ENCODE measurements at regions not wholly inside any gene's neighbourhood (a gene's known extent, or its start where the extent isn't known, plus 50 kb on each side); places are given as distances from the start of the nearest gene placed in this dataset.

DNA sequence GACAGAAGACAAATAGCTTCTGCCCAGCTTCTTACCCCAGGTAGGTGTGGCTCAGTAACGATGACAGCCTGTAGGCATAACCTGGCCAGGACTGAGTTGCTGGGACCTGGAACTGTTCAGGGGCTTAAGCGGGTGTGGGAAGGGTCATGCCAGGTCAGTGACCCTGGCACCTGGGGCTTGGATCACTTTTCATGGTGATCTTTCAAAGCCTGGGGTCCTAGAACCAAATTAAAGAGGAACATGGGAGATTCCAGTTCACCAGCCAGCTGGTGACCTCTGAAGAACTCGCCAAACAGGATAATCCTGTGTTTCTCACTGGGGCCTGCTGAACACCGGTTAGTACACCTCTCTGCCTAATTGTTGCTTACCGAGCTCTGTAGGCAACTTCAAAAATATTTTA lies 102.6 kb upstream of the LMNTD1 start:
- H3K4me3 ChIP-seq = no peak overlapping the region
- Mint-ChIP-seq H3K4me1 (peaks cover 27% of the 10 kb centered on the region), H3K27ac (peak overlapping the region; percentile 82), H3K36me3 (no peaks in the 10 kb centered on the region), H3K9me3 (peaks cover 2% of the 10 kb centered on the region), H3K27me3 (ENCODE audit: insufficient read depth, low read depth) (peaks cover 6% of the 10 kb centered on the region), H3K4me3 (no peak overlapping the region)
- H2AFZ ChIP-seq (replicated peaks) = no peak overlapping the region
- no peaks in the 10 kb centered on the region for H4K20me1 ChIP-seq (ENCODE audit: low read depth)
- TF ChIP-seq EZH2phosphoT487 (IDR thresholded peaks at IDR 0.05) (no peak), EZH2 (IDR thresholded peaks at IDR 0.05) (no peak)
- TF ChIP-seq, protein P1, sequence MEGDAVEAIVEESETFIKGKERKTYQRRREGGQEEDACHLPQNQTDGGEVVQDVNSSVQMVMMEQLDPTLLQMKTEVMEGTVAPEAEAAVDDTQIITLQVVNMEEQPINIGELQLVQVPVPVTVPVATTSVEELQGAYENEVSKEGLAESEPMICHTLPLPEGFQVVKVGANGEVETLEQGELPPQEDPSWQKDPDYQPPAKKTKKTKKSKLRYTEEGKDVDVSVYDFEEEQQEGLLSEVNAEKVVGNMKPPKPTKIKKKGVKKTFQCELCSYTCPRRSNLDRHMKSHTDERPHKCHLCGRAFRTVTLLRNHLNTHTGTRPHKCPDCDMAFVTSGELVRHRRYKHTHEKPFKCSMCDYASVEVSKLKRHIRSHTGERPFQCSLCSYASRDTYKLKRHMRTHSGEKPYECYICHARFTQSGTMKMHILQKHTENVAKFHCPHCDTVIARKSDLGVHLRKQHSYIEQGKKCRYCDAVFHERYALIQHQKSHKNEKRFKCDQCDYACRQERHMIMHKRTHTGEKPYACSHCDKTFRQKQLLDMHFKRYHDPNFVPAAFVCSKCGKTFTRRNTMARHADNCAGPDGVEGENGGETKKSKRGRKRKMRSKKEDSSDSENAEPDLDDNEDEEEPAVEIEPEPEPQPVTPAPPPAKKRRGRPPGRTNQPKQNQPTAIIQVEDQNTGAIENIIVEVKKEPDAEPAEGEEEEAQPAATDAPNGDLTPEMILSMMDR (IDR thresholded peaks at IDR 0.05) = no peak
- H3K36me3 ChIP-seq = no peaks in the 10 kb centered on the region
- H3F3A ChIP-seq (ENCODE audit: low read depth) = no peaks in the 10 kb centered on the region
- no peaks in the 10 kb centered on the region for H3K27me3 ChIP-seq
- no peak overlapping the region for H3K27ac ChIP-seq
- H3K79me2 ChIP-seq (ENCODE audit: low read depth) = no peaks in the 10 kb centered on the region
- H3K4me1 ChIP-seq = peaks cover 15% of the 10 kb centered on the region
- no peak overlapping the region for H3K9ac ChIP-seq
- DNase-seq (ENCODE audit: low spot score) = no peak
- no peaks in the 10 kb centered on the region for H3K9me3 ChIP-seq (ENCODE audit: low read depth)
- H3K4me2 ChIP-seq = no peak overlapping the region

DNA sequence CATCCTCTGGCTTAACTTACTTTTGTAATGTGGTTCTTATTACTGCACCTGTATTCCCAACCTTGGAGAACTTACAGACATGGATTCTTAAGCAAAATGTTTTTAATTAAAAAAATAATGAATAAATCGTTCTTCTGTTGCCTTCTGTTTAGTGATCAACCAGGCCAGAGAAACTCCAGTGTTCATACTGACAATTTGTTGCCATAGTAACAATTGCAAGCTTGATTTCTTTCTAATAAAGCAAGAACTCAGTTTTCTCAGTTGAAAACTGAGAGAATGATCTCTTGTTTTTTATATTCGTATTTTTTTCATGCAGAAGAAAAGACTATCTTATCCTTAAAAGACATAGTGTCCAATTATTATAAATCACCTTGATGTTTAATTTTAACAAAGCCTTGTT lies 106.5 kb upstream of the LMNTD1 start:
- Histone ChIP-seq H3K36me3 (no peaks in the 10 kb centered on the region), H4K20me1 (ENCODE audit: low read depth) (no peaks in the 10 kb centered on the region)

DNA sequence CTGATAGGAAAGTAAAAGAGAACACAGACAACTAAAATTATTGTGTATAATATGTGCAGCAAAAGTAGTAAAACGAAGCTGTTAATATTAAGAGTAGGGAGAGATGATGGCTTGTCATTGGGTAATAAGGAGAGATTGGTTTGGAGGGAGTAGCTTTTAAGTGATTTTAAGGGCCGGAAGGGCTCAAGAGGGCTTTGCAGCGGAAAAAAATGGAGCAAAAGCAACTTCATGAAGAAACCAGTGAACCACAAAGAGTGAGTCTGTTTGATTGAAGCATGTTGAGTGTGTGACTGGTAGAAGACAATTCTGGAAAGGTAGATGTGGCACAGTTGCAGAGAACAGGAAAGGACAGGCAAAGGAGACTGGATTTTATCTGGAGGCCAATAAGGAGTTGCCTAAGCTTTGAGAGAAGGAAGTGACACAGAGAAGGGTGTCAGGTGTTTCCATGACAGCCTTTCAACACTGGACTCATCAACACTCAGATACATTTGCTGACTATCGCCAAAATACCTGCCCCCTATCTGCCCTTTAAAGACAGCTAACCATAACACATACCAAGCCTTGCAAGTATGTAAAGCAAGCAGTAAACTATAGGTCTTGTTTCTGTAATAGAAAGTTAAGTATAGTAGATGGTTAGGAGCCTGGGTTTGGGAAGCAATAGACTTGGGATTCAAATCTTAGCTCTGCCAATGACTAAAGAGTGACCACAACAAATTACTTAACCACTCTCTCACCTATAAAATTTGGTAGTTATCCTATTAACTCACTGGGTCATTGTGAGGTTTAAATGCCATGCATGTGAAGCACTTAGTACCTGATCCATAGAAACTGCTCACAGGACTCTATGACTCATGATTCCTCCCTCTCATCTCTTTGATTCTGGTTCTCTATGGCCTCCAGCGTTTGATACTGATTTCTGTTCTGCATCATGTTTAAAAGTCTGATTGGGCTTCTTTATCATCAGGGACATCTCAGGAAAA lies 117.3 kb upstream of the LMNTD1 start:
- H3K4me3 Mint-ChIP-seq = no peak overlapping the region
- no peak overlapping the region for H3K27ac Mint-ChIP-seq
- DNase-seq (ENCODE audit: low spot score) = no peak
- peaks cover 6% of the 10 kb centered on the region for H3K4me1 Mint-ChIP-seq
- H3K27ac ChIP-seq = no peak overlapping the region
- H3K4me3 ChIP-seq = no peak overlapping the region
- peaks cover 15% of the 10 kb centered on the region for H3F3A ChIP-seq (ENCODE audit: low read depth)
- peaks cover 21% of the 10 kb centered on the region for H3K4me1 ChIP-seq
- TF ChIP-seq EZH2phosphoT487 (IDR thresholded peaks at IDR 0.05) (no peak), EZH2 (IDR thresholded peaks at IDR 0.05) (no peak)
- TF ChIP-seq, protein P1 (IDR thresholded peaks at IDR 0.05) = no peak
- no peaks in the 10 kb centered on the region for H3K9me3 Mint-ChIP-seq
- H3K9ac ChIP-seq = no peak overlapping the region
- no peaks in the 10 kb centered on the region for H3K27me3 ChIP-seq
- no peaks in the 10 kb centered on the region for H4K20me1 ChIP-seq (ENCODE audit: low read depth)
- H3K79me2 ChIP-seq (ENCODE audit: low read depth) = no peaks in the 10 kb centered on the region
- no peaks in the 10 kb centered on the region for H3K36me3 ChIP-seq
- H2AFZ ChIP-seq (replicated peaks) = no peak overlapping the region
- peaks cover 2% of the 10 kb centered on the region for H3K27me3 Mint-ChIP-seq (ENCODE audit: insufficient read depth, low read depth)
- no peaks in the 10 kb centered on the region for H3K36me3 Mint-ChIP-seq
- H3K4me2 ChIP-seq = no peak overlapping the region
- no peaks in the 10 kb centered on the region for H3K9me3 ChIP-seq (ENCODE audit: low read depth)

More for the DNA sequence above, 106.5 kb upstream of the LMNTD1 start:
- no peaks in the 10 kb centered on the region for H3K36me3 Mint-ChIP-seq
- Histone ChIP-seq H3K9ac (no peak overlapping the region), H3K4me1 (peaks cover 10% of the 10 kb centered on the region), H3K4me2 (no peak overlapping the region), H3K4me3 (no peak overlapping the region), H3K79me2 (ENCODE audit: low read depth) (no peaks in the 10 kb centered on the region), H2AFZ (replicated peaks) (no peak overlapping the region), H3K27ac (no peak overlapping the region), H3F3A (ENCODE audit: low read depth) (no peaks in the 10 kb centered on the region), H3K27me3 (no peaks in the 10 kb centered on the region), H3K9me3 (ENCODE audit: low read depth) (no peaks in the 10 kb centered on the region)
- no peak overlapping the region for H3K27ac Mint-ChIP-seq
- no peak overlapping the region for H3K4me3 Mint-ChIP-seq
- H3K4me1 Mint-ChIP-seq = peaks cover 17% of the 10 kb centered on the region
- TF ChIP-seq EZH2phosphoT487 (IDR thresholded peaks at IDR 0.05) = no peak
- TF ChIP-seq, protein P1 (IDR thresholded peaks at IDR 0.05) = no peak
- TF ChIP-seq EZH2 (IDR thresholded peaks at IDR 0.05) = no peak
- H3K9me3 Mint-ChIP-seq = peaks cover 6% of the 10 kb centered on the region
- no peak for DNase-seq (ENCODE audit: low spot score)
- peaks cover 4% of the 10 kb centered on the region for H3K27me3 Mint-ChIP-seq (ENCODE audit: insufficient read depth, low read depth)

Data from neural progenitor cell (in vitro differentiated cells).